IMR-90 (cell line): ENCODE measurements at regions not wholly inside any gene's neighbourhood (a gene's known extent, or its start where the extent isn't known, plus 50 kb on each side); places are given as distances from the start of the nearest gene placed in this dataset.

Source experiments
- ATAC-seq: fragments of 200-7000 bp; cut with Tn5 transposase; 2 replicates; pipeline ENCODE4 v1.9.1; 2020; ENCODE audit warnings: low read depth, mild to moderate bottlenecking, moderate library complexity
- BruUV-seq: library from RNA; stranded (reverse); fragments of 400-500 nt; replicated peaks from 2 replicates; lab custom pipeline; 2021; lab: Mats Ljungman, UMichigan
- CTCF ChIA-PET: fragments of 300-600 bp; formaldehyde crosslinking; extraction: SDS; loops from one replicate; lab custom pipeline; 2021; ENCODE audit warnings: antibody characterized with exemption; lab: Yijun Ruan, JAX
- POLR2A ChIA-PET: fragments of 300-600 bp; sonication (Branson Sonifier 250); formaldehyde crosslinking; loops from one replicate; lab custom pipeline; 2022; ENCODE audit warnings: antibody characterized with exemption; ENCODE audit not compliant: unreplicated experiment; lab: Charles Lee
- DNase-seq: peaks from one replicate; pipeline ENCODE4 v3.0.0; 2013
- H2AFZ ChIP-seq: replicated peaks from 2 replicates; pipeline ENCODE3; 2013; ENCODE audit warnings: low read length, mild to moderate bottlenecking; ENCODE audit not compliant: poor library complexity
- H2AK5ac ChIP-seq: 2 replicates; pipeline ENCODE4 v1.6.1; 2013; ENCODE audit warnings: low read depth, low read length, inconsistent platforms
- H2AK9ac ChIP-seq: replicated peaks from 2 replicates; pipeline ENCODE3; 2013; ENCODE audit warnings: mild to moderate bottlenecking, low read depth, low read length, moderate library complexity; ENCODE audit not compliant: poor library complexity
- H2BK120ac ChIP-seq: 2 replicates; pipeline ENCODE4 v1.6.1; 2013; ENCODE audit warnings: low read depth, low read length, inconsistent platforms
- H2BK15ac ChIP-seq: 3 replicates; pipeline ENCODE4 v1.6.1; 2013; ENCODE audit warnings: low read depth, low read length, inconsistent platforms
- H2BK20ac ChIP-seq: 2 replicates; pipeline ENCODE4 v1.6.1; 2013; ENCODE audit warnings: low read depth, mild to moderate bottlenecking, inconsistent platforms, low read length, moderate library complexity
- H2BK5ac ChIP-seq: 2 replicates; pipeline ENCODE4 v1.6.1; 2013; ENCODE audit warnings: mild to moderate bottlenecking, low read depth, low read length, inconsistent platforms; ENCODE audit not compliant: poor library complexity, severe bottlenecking
- H3K14ac ChIP-seq: replicated peaks from 2 replicates; pipeline ENCODE4 v1.6.1; 2013; ENCODE audit warnings: low read depth, low read length, inconsistent platforms
- H3K18ac ChIP-seq: 2 replicates; pipeline ENCODE4 v1.6.1; 2013; ENCODE audit warnings: low read depth, low read length, control low read depth
- H3K23ac ChIP-seq: 2 replicates; pipeline ENCODE4 v1.6.1; 2013; ENCODE audit warnings: low read depth, low read length, inconsistent platforms
- H3K27ac ChIP-seq: 2 replicates; pipeline ENCODE4 v1.5.1; 2013; ENCODE audit warnings: mild to moderate bottlenecking, control low read depth, low read length; ENCODE audit not compliant: insufficient read depth
- H3K27me3 ChIP-seq: 2 replicates; pipeline ENCODE4 v1.6.1; 2013; ENCODE audit warnings: low read length; ENCODE audit not compliant: control insufficient read depth, insufficient read depth
- H3K36me3 ChIP-seq: 2 replicates; pipeline ENCODE4 v1.6.1; 2013; ENCODE audit warnings: low read length, mixed read lengths; ENCODE audit not compliant: control insufficient read depth, insufficient read depth
- H3K4ac ChIP-seq: 2 replicates; pipeline ENCODE4 v1.6.1; 2013; ENCODE audit warnings: low read depth, low read length, inconsistent platforms
- H3K4me1 ChIP-seq: 2 replicates; pipeline ENCODE4 v1.6.1; 2013; ENCODE audit warnings: low read length, mixed read lengths; ENCODE audit not compliant: control insufficient read depth, insufficient read depth
- H3K4me2 ChIP-seq: 2 replicates; pipeline ENCODE4 v1.6.1; 2013; ENCODE audit warnings: low read depth, mild to moderate bottlenecking, control low read depth, low read length, moderate library complexity
- H3K4me3 ChIP-seq: 2 replicates; pipeline ENCODE4 v1.5.1; 2013; ENCODE audit warnings: low read depth, mild to moderate bottlenecking, control low read depth, low read length, moderate library complexity; ENCODE audit not compliant: insufficient read depth
- H3K56ac ChIP-seq: 2 replicates; pipeline ENCODE4 v1.6.1; 2013; ENCODE audit warnings: low read length, inconsistent platforms; ENCODE audit not compliant: insufficient read depth; ENCODE audit errors: extremely low read depth
- H3K79me1 ChIP-seq, 2 experiments: 2 replicates each; pipeline ENCODE4 v1.6.1; 2013; ENCODE audit warnings: low read length in 2 of 2, inconsistent platforms in 1 of 2, low read depth in 1 of 2
- H3K9ac ChIP-seq: 2 replicates; pipeline ENCODE4 v1.6.1; 2013; ENCODE audit warnings: low read depth, low read length, control low read depth
- H3K9me1 ChIP-seq: 2 replicates; pipeline ENCODE4 v1.6.1; 2013; ENCODE audit warnings: low read length, inconsistent platforms; ENCODE audit not compliant: insufficient read depth
- H3K9me3 ChIP-seq: 2 replicates; pipeline ENCODE4 v1.6.1; 2013; ENCODE audit warnings: low read length; ENCODE audit not compliant: control insufficient read depth, insufficient read depth
- H4K20me1 ChIP-seq: 2 replicates; pipeline ENCODE4 v1.6.1; 2013; ENCODE audit warnings: low read length, inconsistent platforms; ENCODE audit not compliant: insufficient read depth
- H4K5ac ChIP-seq: 2 replicates; pipeline ENCODE4 v1.6.1; 2013; ENCODE audit warnings: mild to moderate bottlenecking, low read depth, low read length, control low read depth
- H4K8ac ChIP-seq, 2 experiments: 2 replicates each; pipeline ENCODE4 v1.6.1; 2013; ENCODE audit warnings: low read depth in 2 of 2, low read length in 2 of 2, control low read depth in 1 of 2, inconsistent platforms in 1 of 2
- H4K91ac ChIP-seq: 2 replicates; pipeline ENCODE4 v1.6.1; 2013; ENCODE audit warnings: low read depth, low read length, inconsistent platforms; ENCODE audit not compliant: insufficient read depth
- CEBPB ChIP-seq: IDR thresholded peaks from 2 replicates; pipeline ENCODE4 v1.6.1; 2012; ENCODE audit warnings: low read depth, low read length, improper control_type of control experiment
- MXI1 ChIP-seq: IDR thresholded peaks from 2 replicates; pipeline ENCODE4 v1.6.1; 2012; ENCODE audit warnings: low read depth, mild to moderate bottlenecking, low read length, moderate library complexity, borderline replicate concordance
- WGBS, 2 experiments: methylation state at CpG; one replicate each; pipeline versions ENCODE4 v1.1.5 to v1.1.7; 2013; ENCODE audit warnings: missing lambda C conversion rate in 2 of 2; ENCODE audit not compliant: insufficient read length in 1 of 2; ENCODE audit errors: extremely low coverage in 2 of 2; 5-methylcytosine and 5-hydroxymethylcytosine counted together
- dilution Hi-C: fragments of 300-500 bp; cut with HindIII; formaldehyde crosslinking; loops from one replicate; pipeline ENCODE4 v1.14.3; 2018; ENCODE audit warnings: low sequenced_read_pairs; ENCODE audit not compliant: unreplicated experiment
- in situ Hi-C: fragments of 300-500 bp; cut with MboI; formaldehyde crosslinking; loops from 3 replicates; pipeline ENCODE4 v1.14.3; 2019; ENCODE audit warnings: low sequenced_read_pairs, inconsistent platforms, mixed read lengths
- intact Hi-C: fragments of 100-400 bp; cut with micrococcal nuclease; formaldehyde crosslinking; loops from 2 replicates; pipeline ENCODE4 v1.10.0; 2022

GRCh38 chr6:140040396-140040795, 665.9 kb upstream of the CITED2 start:
- POLR2A ChIA-PET: interaction anchor here (0.6 kb wide), 1 partner anchor 787 kb away, joined by 3 read pairs; no protein-coding TSS in a partner anchor
- peak; percentile 33; the same call in 1 of the 2 replicates for ATAC-seq
- intact Hi-C loops: no loop called here

More at GRCh38 chr6:140040396-140040795, 665.9 kb upstream of the CITED2 start:
- Histone ChIP-seq H3K18ac (peak overlapping the region; percentile 49; the same call in 1 of the 2 replicates), H3K23ac (no peak overlapping the region), H3K9me3 (peaks cover 4% of the 10 kb centered on the region; the same call in 1 of the 2 replicates), H3K4me1 (peaks cover 7% of the 10 kb centered on the region), H3K4ac (no peak overlapping the region), H2AK9ac (no peak overlapping the region), H4K8ac (no peak overlapping the region), H2BK20ac (no peak overlapping the region), H2BK5ac (no peak overlapping the region), H3K27me3 (no peaks in the 10 kb centered on the region), H3K14ac (no peak overlapping the region), H3K79me1 (no peaks in the 10 kb centered on the region; a peak in 1 of 4 replicates), H2BK120ac (no peak overlapping the region), H3K36me3 (no peaks in the 10 kb centered on the region), H2AK5ac (no peak overlapping the region), H4K20me1 (no peaks in the 10 kb centered on the region), H3K9ac (no peak overlapping the region), H4K5ac (no peak overlapping the region), H2AFZ (no peak overlapping the region), H2BK15ac (no peak overlapping the region), H3K27ac (no peak overlapping the region), H4K91ac (no peak overlapping the region), H3K4me3 (no peak overlapping the region), H3K9me1 (peaks cover 5% of the 10 kb centered on the region; the same call in 1 of the 2 replicates), H3K56ac (no peak overlapping the region), H3K4me2 (no peak overlapping the region)
- no CpG with 5 or more reads among the region's 1 CpG for WGBS, 2 experiments
- TF ChIP-seq CEBPB: peak; percentile 63; the same call in 1 of the 2 replicates
- TF ChIP-seq MXI1: no peak
- DNase-seq: peak; percentile 71
- CTCF ChIA-PET: no interaction called here
- in situ Hi-C loops: loop anchor here (10.0 kb wide), 1 partner anchor 666 kb away; the partner anchor contains the start of gene CITED2
- dilution Hi-C loops: no loop called here
- no TSS peak for BruUV-seq
